NCI-H1694 (cell line): ENCODE measurements at regions not wholly inside any gene's neighbourhood (a gene's known extent, or its start where the extent isn't known, plus 50 kb on each side); places are given as distances from the start of the nearest gene placed in this dataset.

Experiments used
- DNase-seq: peaks from one replicate; lab custom pipeline; 2025; lab: John Stamatoyannopoulos, UW

- DNase-seq: peak; percentile 72
Measured at GRCh38 chr3:193780810-193781478, 187.9 kb downstream of the OPA1 start.

GRCh38 chr3:193782276-193782647 is 189.3 kb downstream of the OPA1 start:
- DNase-seq: no peak

- no peak for DNase-seq
Measured at GRCh38 chr3:193782747-193783146, 189.7 kb downstream of the OPA1 start.

- DNase-seq: no peak
Measured at GRCh38 chr3:193783166-193783896, 190.3 kb downstream of the OPA1 start.

GRCh38 chr3:193784822-193785221 is 191.8 kb downstream of the OPA1 start:
- no peak for DNase-seq

- no peak for DNase-seq
Measured at GRCh38 chr3:193787496-193787870, 194.5 kb downstream of the OPA1 start.

GRCh38 chr3:193788189-193788991 is 195.4 kb downstream of the OPA1 start:
- DNase-seq: peak; percentile 11

- DNase-seq: no peak
Measured at GRCh38 chr3:193789455-193789854, 196.4 kb downstream of the OPA1 start.

GRCh38 chr3:193790086-193790990 is 197.3 kb downstream of the OPA1 start:
- no peak for DNase-seq

- no peak for DNase-seq
Measured at GRCh38 chr3:193791041-193792032, 198.3 kb downstream of the OPA1 start.

GRCh38 chr3:193793123-193793522 is 200.1 kb downstream of the OPA1 start:
- DNase-seq: no peak

GRCh38 chr3:193794002-193794881 is 201.2 kb downstream of the OPA1 start:
- DNase-seq: no peak

GRCh38 chr3:193795062-193795690 is 202.2 kb downstream of the OPA1 start:
- DNase-seq: no peak

GRCh38 chr3:193796089-193796488 is 203.1 kb downstream of the OPA1 start:
- no peak for DNase-seq

- DNase-seq: no peak
Measured at GRCh38 chr3:193797566-193797965, 204.6 kb downstream of the OPA1 start.

GRCh38 chr3:193798051-193798450 is 205.0 kb downstream of the OPA1 start:
- no peak for DNase-seq

GRCh38 chr3:193800138-193801043 is 207.4 kb downstream of the OPA1 start:
- no peak for DNase-seq

- no peak for DNase-seq
Measured at GRCh38 chr3:193801097-193801496, 208.1 kb downstream of the OPA1 start.
